Trophoblast cell (in vitro differentiated cells and primary cell): ENCODE measurements at regions not wholly inside any gene's neighbourhood (a gene's known extent, or its start where the extent isn't known, plus 50 kb on each side); places are given as distances from the start of the nearest gene placed in this dataset.

Source experiments
- DNase-seq, 2 donors: peaks; one replicate each; pipeline ENCODE4 v3.0.0-alpha.2; 2016
- H2AFZ ChIP-seq: 2 replicates; pipeline ENCODE4 v1.6.1; 2013; ENCODE audit warnings: low read length, moderate library complexity, mild to moderate bottlenecking; ENCODE audit not compliant: insufficient read depth, poor library complexity
- H2AK5ac ChIP-seq: 2 replicates; pipeline ENCODE4 v1.6.1; 2013; ENCODE audit warnings: mild to moderate bottlenecking, low read length
- H2BK120ac ChIP-seq: 2 replicates; pipeline ENCODE4 v1.6.1; 2013; ENCODE audit warnings: low read length, mild to moderate bottlenecking, moderate library complexity; ENCODE audit not compliant: insufficient read depth, poor library complexity
- H2BK12ac ChIP-seq: 2 replicates; pipeline ENCODE4 v1.6.1; 2013; ENCODE audit warnings: mild to moderate bottlenecking, low read length, moderate library complexity
- H2BK5ac ChIP-seq: 2 replicates; pipeline ENCODE4 v1.6.1; 2013; ENCODE audit warnings: low read length, low read depth, moderate library complexity, mild to moderate bottlenecking; ENCODE audit not compliant: poor library complexity
- H3K14ac ChIP-seq: 2 replicates; pipeline ENCODE4 v1.6.1; 2013; ENCODE audit warnings: mild to moderate bottlenecking, low read length
- H3K18ac ChIP-seq: 2 replicates; pipeline ENCODE4 v1.6.1; 2013; ENCODE audit warnings: mild to moderate bottlenecking, low read length
- H3K23ac ChIP-seq: 2 replicates; pipeline ENCODE4 v1.6.1; 2013; ENCODE audit warnings: low read length
- H3K27ac ChIP-seq: 2 replicates; pipeline ENCODE4 v1.5.1; 2013; ENCODE audit warnings: low read depth, mild to moderate bottlenecking, inconsistent platforms, low read length, moderate library complexity
- H3K27me3 ChIP-seq: 2 replicates; pipeline ENCODE4 v1.6.1; 2013; ENCODE audit warnings: inconsistent platforms, mild to moderate bottlenecking, low read length, moderate library complexity; ENCODE audit not compliant: insufficient read depth
- H3K36me3 ChIP-seq, 2 experiments: 1 replicate in 1 of 2; 2 replicates in 1 of 2; pipeline ENCODE4 v1.6.1; 2013; ENCODE audit warnings: low read length in 2 of 2, mild to moderate bottlenecking in 2 of 2, moderate library complexity in 1 of 2; ENCODE audit not compliant: insufficient read depth in 2 of 2, control insufficient read depth in 1 of 2
- H3K4ac ChIP-seq: 2 replicates; pipeline ENCODE4 v1.6.1; 2013; ENCODE audit warnings: low read depth, mild to moderate bottlenecking, low read length, moderate library complexity
- H3K4me1 ChIP-seq, 2 experiments: 1 replicate in 1 of 2; 2 replicates in 1 of 2; pipeline ENCODE4 v1.6.1; 2013; ENCODE audit warnings: low read length in 2 of 2, mild to moderate bottlenecking in 2 of 2, moderate library complexity in 1 of 2; ENCODE audit not compliant: insufficient read depth in 2 of 2, control insufficient read depth in 1 of 2
- H3K4me2 ChIP-seq: 2 replicates; pipeline ENCODE4 v1.6.1; 2013; ENCODE audit warnings: inconsistent platforms, mild to moderate bottlenecking, low read length, moderate library complexity
- H3K4me3 ChIP-seq: 2 replicates; pipeline ENCODE4 v1.5.1; 2013; ENCODE audit warnings: mild to moderate bottlenecking, low read depth, low read length, inconsistent platforms
- H3K79me1 ChIP-seq: one replicate; pipeline ENCODE4 v1.6.1; 2013; ENCODE audit warnings: low read length
- H3K79me2 ChIP-seq: 2 replicates; pipeline ENCODE4 v1.6.1; 2013; ENCODE audit warnings: low read length, mild to moderate bottlenecking; ENCODE audit not compliant: control insufficient read depth, insufficient read depth, poor library complexity
- H3K9ac ChIP-seq: 2 replicates; pipeline ENCODE4 v1.6.1; 2013; ENCODE audit warnings: mild to moderate bottlenecking, low read length
- H3K9me3 ChIP-seq: 2 replicates; pipeline ENCODE4 v1.6.1; 2013; ENCODE audit warnings: low read depth, mild to moderate bottlenecking, control low read depth, inconsistent platforms, low read length; ENCODE audit not compliant: insufficient read depth
- H4K12ac ChIP-seq: 2 replicates; pipeline ENCODE4 v1.6.1; 2013; ENCODE audit warnings: low read depth, mild to moderate bottlenecking, low read length, moderate library complexity
- H4K8ac ChIP-seq: 2 replicates; pipeline ENCODE4 v1.6.1; 2013; ENCODE audit warnings: low read depth, mild to moderate bottlenecking, low read length, moderate library complexity
- H4K91ac ChIP-seq: one replicate; pipeline ENCODE4 v1.6.1; 2013; ENCODE audit warnings: low read depth, mild to moderate bottlenecking, low read length, moderate library complexity
- WGBS: extraction: QIAGEN DNeasy Blood & Tissue Kit; methylation state at CpG from one replicate; pipeline ENCODE4 v1.1.7; 2013; ENCODE audit warnings: missing lambda C conversion rate; ENCODE audit not compliant: insufficient read length, insufficient coverage; ENCODE audit errors: extremely low coverage; 5-methylcytosine and 5-hydroxymethylcytosine counted together

- Histone ChIP-seq H4K91ac (no peak overlapping the region), H3K9ac (no peak overlapping the region), H2BK120ac (no peak overlapping the region), H3K79me2 (no peaks in the 10 kb centered on the region), H4K12ac (no peak overlapping the region), H3K4me1 (no peaks in the 10 kb centered on the region), H2AFZ (no peak overlapping the region), H3K27ac (no peak overlapping the region), H3K4me2 (no peak overlapping the region), H2AK5ac (no peak overlapping the region), H4K8ac (no peak overlapping the region), H2BK5ac (no peak overlapping the region), H3K27me3 (no peaks in the 10 kb centered on the region), H3K79me1 (no peaks in the 10 kb centered on the region), H3K9me3 (no peaks in the 10 kb centered on the region), H3K4me3 (no peak overlapping the region), H3K18ac (no peak overlapping the region), H3K4ac (no peak overlapping the region), H3K23ac (no peak overlapping the region), H3K14ac (no peak overlapping the region), H3K36me3 (no peaks in the 10 kb centered on the region), H2BK12ac (no peak overlapping the region)
- no peak for DNase-seq
- no CpG with 5 or more reads among the region's 1 CpG for WGBS
Observed at GRCh38 chr15:72887376-72887775, 103.8 kb upstream of the ADPGK start.

GRCh38 chr15:72884311-72884710 lies 100.8 kb upstream of the ADPGK start:
- H3K9ac ChIP-seq: no peak overlapping the region
- H3K79me1 ChIP-seq: no peaks in the 10 kb centered on the region
- no peak overlapping the region for H3K27ac ChIP-seq
- H3K36me3 ChIP-seq: no peaks in the 10 kb centered on the region
- H3K4me1 ChIP-seq: no peaks in the 10 kb centered on the region
- no peak overlapping the region for H3K4ac ChIP-seq
- H3K79me2 ChIP-seq: no peaks in the 10 kb centered on the region
- H3K23ac ChIP-seq: no peak overlapping the region
- no peak overlapping the region for H2BK12ac ChIP-seq
- no peak overlapping the region for H3K4me3 ChIP-seq
- H2BK120ac ChIP-seq: no peak overlapping the region
- H2AK5ac ChIP-seq: no peak overlapping the region
- no peak overlapping the region for H2AFZ ChIP-seq
- H4K12ac ChIP-seq: no peak overlapping the region
- H4K91ac ChIP-seq: no peak overlapping the region
- no CpG with 5 or more reads among the region's 7 CpGs for WGBS
- no peak for DNase-seq
- H3K4me2 ChIP-seq: no peak overlapping the region
- no peak overlapping the region for H3K18ac ChIP-seq
- H3K14ac ChIP-seq: no peak overlapping the region
- H2BK5ac ChIP-seq: no peak overlapping the region
- H3K9me3 ChIP-seq: no peaks in the 10 kb centered on the region
- no peaks in the 10 kb centered on the region for H3K27me3 ChIP-seq
- H4K8ac ChIP-seq: no peak overlapping the region

- Histone ChIP-seq H3K4ac (no peak overlapping the region), H2AK5ac (no peak overlapping the region), H4K12ac (no peak overlapping the region), H3K27ac (no peak overlapping the region), H2BK5ac (no peak overlapping the region), H4K91ac (no peak overlapping the region), H3K79me2 (no peaks in the 10 kb centered on the region), H3K4me3 (no peak overlapping the region), H3K36me3 (no peaks in the 10 kb centered on the region), H3K9ac (no peak overlapping the region), H3K4me2 (no peak overlapping the region), H3K4me1 (no peaks in the 10 kb centered on the region), H3K14ac (no peak overlapping the region), H3K79me1 (no peaks in the 10 kb centered on the region), H4K8ac (no peak overlapping the region), H3K9me3 (no peaks in the 10 kb centered on the region), H3K18ac (no peak overlapping the region), H2AFZ (no peak overlapping the region), H3K27me3 (no peaks in the 10 kb centered on the region), H3K23ac (no peak overlapping the region), H2BK120ac (no peak overlapping the region), H2BK12ac (no peak overlapping the region)
- DNase-seq: peak; percentile 27 to 41
- WGBS: no CpG with 5 or more reads among the region's 12 CpGs
Observed at GRCh38 chr15:72873379-72874233, 90.0 kb upstream of the ADPGK start.

- WGBS: no CpG with 5 or more reads among the region's 10 CpGs
Observed at GRCh38 chr15:72872066-72872845, 88.7 kb upstream of the ADPGK start.

More at GRCh38 chr15:72872066-72872845, 88.7 kb upstream of the ADPGK start:
- no peak overlapping the region for H2BK12ac ChIP-seq
- no peak overlapping the region for H3K4ac ChIP-seq
- no peak overlapping the region for H4K8ac ChIP-seq
- no peak overlapping the region for H2AK5ac ChIP-seq
- H3K4me2 ChIP-seq: no peak overlapping the region
- no peak overlapping the region for H4K91ac ChIP-seq
- H3K18ac ChIP-seq: no peak overlapping the region
- H3K27me3 ChIP-seq: no peaks in the 10 kb centered on the region
- H3K4me3 ChIP-seq: no peak overlapping the region
- no peaks in the 10 kb centered on the region for H3K36me3 ChIP-seq
- no peak overlapping the region for H2AFZ ChIP-seq
- no peaks in the 10 kb centered on the region for H3K9me3 ChIP-seq
- H3K79me2 ChIP-seq: no peaks in the 10 kb centered on the region
- H3K9ac ChIP-seq: no peak overlapping the region
- no peak overlapping the region for H2BK120ac ChIP-seq
- no peak overlapping the region for H4K12ac ChIP-seq
- no peak overlapping the region for H3K27ac ChIP-seq
- H3K23ac ChIP-seq: no peak overlapping the region
- no peaks in the 10 kb centered on the region for H3K4me1 ChIP-seq
- H3K79me1 ChIP-seq: no peaks in the 10 kb centered on the region
- H2BK5ac ChIP-seq: no peak overlapping the region
- no peak overlapping the region for H3K14ac ChIP-seq
- DNase-seq: no peak
